ENCODE measurements at regions not wholly inside any gene's neighbourhood (a gene's known extent, or its start where the extent isn't known, plus 50 kb on each side); places are given as distances from the start of the nearest gene placed in this dataset.

GRCh38 chr6:130314271-130314670, 51.5 kb upstream of the TMEM200A start:
- no peak for DNase-seq

GRCh38 chr6:130313206-130313605, 52.6 kb upstream of the TMEM200A start:
- DNase-seq = no peak

- DNase-seq = no peak
Measured at GRCh38 chr6:130309028-130309427, 56.8 kb upstream of the TMEM200A start.

GRCh38 chr6:130307752-130308361, 58.0 kb upstream of the TMEM200A start:
- DNase-seq = no peak

- peak; percentile 14 for DNase-seq
Measured at GRCh38 chr6:130306377-130306776, 59.4 kb upstream of the TMEM200A start.

- no peak for DNase-seq
Measured at GRCh38 chr6:130303431-130303830, 62.4 kb upstream of the TMEM200A start.

- DNase-seq = no peak
Measured at GRCh38 chr6:130298258-130298657, 67.6 kb upstream of the TMEM200A start.

- DNase-seq = peak; percentile 23
Measured at GRCh38 chr6:130296854-130297253, 69.0 kb upstream of the TMEM200A start.

GRCh38 chr6:130293800-130294199, 71.0 kb upstream of the SAMD3 start:
- DNase-seq = peak; percentile 43

GRCh38 chr6:130288065-130288464, 65.3 kb upstream of the SAMD3 start:
- DNase-seq = no peak

- peak; percentile 83 for DNase-seq
Measured at GRCh38 chr6:130282234-130282995, 59.7 kb upstream of the SAMD3 start.

GRCh38 chr6:130276507-130276906, 53.8 kb upstream of the SAMD3 start:
- no peak for DNase-seq

GRCh38 chr6:130274007-130274406, 51.3 kb upstream of the SAMD3 start:
- DNase-seq = no peak

Data from hematopoietic multipotent progenitor cell treated with erythropoietin and hydrocortisone succinate and interleukin-3 and kit ligand, for 8 days (in vitro differentiated cells).